NCI-H187 treated with DMSO at 0.1 percent for 48 hours (cell line): ENCODE measurements at regions not wholly inside any gene's neighbourhood (a gene's known extent, or its start where the extent isn't known, plus 50 kb on each side); places are given as distances from the start of the nearest gene placed in this dataset.
"Not testable (repeated sequence)": the region's sequence is repeated elsewhere in the genome, so short reads cannot be mapped to it uniquely, and the experiment has no call there.

Experiments used
- DNase-seq: peaks from one replicate; lab custom pipeline; 2025; lab: John Stamatoyannopoulos, UW

DNA sequence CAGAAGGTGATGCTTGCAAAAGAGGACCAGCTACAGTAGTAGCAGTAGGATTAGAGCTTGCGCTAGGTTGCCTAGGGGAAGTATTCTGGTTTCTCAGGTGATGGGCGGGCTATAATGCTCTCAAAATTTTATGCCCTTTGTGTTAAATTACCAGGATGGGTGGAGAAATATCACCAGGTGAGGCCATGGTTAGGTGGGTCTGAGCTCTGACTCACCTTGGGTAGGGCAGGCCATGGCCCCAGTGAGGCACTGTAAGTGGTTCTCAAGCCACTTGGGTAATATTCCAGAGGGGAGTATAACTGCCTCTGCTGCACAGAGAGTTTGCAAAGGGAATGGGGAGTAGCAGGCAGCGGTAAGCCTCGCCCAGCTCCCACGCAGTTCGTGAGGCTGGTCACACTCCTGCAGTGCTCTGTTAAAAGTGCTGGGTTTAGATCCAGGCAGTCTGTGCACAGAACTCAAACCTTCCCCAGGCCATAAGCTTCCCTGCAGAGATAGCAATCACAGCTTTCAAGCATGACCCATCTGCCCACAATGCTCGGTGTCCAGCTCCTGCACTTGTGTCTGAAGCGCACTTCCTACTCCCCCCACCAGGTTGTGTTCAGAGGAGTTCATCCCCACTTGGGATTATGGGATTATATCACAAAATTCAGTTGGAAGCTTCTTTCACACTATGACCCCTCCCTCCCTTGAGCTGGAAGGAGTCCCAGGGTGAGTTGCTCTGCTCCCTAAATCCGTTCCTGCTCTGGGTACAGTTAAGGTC lies 575.0 kb downstream of the CHSY3 start:
- DNase-seq = no peak

DNA sequence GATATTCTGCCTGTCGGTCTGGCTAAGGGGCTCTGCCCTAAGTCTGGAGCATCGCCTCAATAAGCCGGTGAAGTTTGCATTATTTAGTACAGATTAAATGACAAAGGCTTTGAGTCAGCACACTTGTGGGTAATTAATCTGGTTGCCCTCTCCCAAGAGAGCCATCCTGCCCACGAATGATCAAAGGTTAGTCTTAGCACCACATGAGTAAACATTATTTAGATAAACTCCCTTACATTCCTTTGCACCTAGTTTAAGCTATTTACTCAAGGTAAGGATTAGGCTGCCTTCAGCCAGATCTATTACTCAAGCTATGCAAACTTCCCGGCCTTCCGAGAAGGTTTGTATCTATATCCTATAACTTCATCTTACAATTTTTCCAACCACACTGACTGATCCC lies 572.1 kb downstream of the CHSY3 start:
- no peak for DNase-seq

DNA sequence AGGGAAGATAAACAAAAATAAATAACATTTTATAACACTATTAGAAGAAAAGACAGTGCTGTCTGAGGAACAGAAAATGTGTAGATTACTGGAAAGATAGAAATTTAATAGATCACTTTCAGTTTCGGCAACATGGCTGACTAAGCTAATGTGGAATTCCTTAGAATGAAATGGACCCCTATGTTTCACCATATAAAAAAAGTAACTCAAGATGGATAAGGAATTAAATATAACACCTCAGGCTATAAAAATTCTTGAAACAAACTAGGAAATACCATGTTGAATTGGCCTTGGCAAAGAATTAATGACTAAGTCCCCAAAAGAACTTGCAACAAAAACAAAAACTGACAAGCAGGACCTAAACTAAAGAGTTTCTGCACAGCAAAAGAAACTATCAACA lies 558.3 kb downstream of the CHSY3 start:
- no peak for DNase-seq

DNA sequence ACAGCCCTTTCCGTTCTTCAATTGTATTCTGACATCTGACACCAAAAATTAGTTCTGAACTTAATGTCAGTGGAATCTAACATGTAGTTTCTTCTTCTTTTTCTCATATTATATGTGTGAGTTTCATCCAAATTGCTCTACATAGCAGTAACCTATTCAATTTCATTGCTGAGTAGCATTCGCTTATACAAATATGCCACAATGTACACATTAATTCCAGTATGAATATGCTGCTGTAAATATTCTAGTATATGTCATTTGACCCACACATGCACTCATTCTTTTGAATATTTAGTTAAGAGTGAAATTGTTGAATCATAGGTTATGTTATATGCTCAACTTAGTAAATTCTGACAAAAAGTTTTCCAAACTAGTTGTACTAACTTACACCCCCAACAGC lies 550.9 kb downstream of the CHSY3 start:
- DNase-seq = no peak

DNA sequence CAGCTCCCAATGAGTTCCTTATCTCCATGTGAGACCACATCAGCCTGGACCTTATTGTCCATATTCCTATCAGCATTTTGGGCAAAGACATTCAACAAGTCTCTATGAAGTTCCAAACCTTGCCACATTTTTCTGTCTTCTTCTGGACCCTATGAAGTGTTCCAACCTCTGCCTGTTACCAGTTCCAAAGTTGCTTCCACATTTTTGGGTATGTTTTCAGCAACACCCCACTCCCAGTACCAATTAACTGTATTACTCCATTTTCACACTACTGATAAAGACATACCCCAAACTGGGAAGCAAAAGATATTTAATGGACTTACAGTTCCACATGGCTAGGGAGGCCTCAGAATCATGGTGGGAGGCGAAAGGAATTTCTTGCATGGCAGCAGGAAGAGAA lies 548.5 kb downstream of the CHSY3 start:
- DNase-seq = no peak

DNA sequence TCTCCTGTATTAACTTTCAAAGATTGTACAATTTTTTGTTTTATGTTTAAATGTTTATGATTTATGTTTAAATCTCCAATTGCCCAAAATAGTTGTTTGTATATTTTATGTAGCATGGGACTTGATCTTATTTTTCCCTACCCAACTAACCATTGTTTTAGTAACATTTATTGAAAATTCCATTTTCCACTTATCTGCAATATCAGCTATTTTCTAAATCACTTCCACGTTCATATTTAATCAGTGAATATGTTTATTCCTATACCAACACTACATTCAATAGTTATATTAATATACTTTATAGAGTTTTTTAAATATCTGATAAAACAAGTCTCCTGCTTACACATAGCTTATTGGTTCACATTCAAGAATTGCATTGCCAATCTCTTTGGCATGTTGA lies 532.2 kb downstream of the CHSY3 start:
- DNase-seq = no peak

DNA sequence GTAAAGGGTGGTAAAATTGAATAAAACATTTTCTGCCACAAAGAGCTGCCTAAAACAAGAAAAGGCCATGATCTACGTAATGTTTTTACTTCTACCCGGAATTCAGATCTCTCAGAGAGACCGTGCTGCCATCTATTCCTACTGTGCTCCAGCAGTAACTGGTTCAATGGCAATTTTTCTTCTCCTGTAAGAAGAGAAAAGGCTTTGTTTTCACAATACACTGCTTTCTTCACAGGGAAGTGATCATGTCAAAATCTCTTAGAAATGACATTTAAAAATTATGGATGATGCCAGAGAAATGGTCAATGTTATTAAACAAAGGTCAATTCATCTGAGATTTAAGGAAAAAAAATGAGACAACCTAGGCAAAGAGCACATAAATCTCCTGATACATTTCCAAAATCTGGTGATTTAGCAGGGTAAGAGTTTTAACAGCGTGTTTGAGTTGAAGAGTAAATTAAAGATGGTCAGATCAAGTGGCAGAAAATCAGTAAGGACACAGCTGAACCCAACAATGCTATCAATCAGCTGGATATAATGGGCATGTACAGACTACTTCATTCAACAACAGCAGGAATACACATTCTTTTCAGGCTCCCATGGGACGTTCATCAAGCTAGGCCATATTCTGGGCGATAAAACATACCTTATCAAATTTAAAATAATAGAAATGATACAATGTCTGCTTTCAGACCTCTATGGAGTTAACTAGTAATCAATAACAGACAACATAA lies 523.1 kb downstream of the CHSY3 start:
- no peak for DNase-seq

DNA sequence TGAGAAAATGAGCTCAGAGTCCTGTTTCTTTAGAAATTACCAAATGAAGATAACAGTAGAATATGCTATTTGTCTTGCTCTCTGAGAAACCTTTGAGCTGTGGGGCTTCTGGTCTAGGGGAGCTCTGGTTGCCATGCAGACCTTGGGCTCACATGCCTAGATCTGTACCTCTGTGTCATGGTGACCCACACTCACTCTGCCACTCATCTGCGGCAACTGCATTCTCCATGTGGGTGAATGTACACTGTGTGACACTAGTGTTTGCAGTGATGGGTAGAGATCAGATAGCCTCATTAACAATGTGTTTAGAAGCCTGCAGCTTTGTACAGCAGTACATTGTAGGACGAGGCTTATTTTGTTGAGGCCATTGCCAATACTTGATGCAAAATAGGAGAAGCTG lies 521.2 kb downstream of the CHSY3 start:
- DNase-seq = no peak

DNA sequence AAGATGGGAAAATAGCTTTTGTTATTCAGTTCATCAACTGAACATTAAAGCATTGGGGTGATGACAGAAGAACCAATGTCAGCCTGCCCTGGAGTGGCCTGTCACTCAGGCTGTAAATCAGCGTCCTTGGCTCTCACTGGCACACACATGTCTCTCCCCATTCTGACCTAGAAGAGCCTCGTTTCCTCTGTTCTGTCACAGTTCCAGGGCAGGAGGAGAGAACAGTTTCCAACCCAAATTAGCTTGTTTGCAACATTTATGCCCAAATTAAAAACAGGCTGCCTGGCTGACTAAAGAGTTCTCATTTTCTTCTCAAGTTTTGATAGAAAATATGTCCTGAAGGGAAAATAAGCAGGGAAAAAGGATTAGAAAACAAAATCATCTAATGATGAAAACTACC lies 520.1 kb downstream of the CHSY3 start:
- DNase-seq = no peak

DNA sequence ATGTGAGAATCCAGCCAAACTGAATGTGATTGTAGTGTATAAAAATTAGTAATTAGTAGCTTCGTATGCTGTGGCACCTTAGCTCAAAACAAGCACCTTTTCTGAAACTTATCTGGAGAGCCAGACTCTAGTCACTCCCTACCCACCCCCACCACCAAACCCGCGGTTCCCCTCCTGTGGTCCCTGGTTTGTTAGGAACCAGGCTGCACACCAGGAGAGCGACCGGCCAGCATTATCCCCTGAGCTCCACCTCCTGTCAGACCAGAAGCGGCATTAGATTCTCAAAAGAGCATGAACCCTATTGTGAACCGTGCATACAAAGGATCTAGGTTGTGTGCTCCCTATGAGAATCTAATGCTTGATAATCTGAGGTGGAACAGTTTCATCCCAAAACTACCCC lies 498.6 kb downstream of the CHSY3 start:
- no peak for DNase-seq

DNA sequence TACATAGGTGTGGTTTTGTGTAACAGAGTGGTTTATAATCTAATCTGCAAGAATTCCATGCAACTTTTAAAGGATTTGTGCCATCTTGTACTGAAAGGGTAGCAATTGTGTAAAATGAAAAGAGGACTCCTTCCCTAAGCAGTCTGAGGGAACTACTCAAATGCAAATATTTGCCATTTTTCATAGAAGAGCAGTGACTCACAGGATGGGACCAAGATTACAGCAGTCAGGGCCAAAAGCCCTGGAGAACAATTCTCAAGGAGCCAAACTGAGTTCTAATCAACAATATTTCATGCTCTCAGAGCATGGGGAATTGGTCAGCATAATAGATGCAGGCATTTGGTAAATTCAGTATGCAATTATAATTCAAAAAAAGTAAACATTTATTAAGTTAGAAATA lies 495.8 kb downstream of the CHSY3 start:
- DNase-seq = no peak

DNA sequence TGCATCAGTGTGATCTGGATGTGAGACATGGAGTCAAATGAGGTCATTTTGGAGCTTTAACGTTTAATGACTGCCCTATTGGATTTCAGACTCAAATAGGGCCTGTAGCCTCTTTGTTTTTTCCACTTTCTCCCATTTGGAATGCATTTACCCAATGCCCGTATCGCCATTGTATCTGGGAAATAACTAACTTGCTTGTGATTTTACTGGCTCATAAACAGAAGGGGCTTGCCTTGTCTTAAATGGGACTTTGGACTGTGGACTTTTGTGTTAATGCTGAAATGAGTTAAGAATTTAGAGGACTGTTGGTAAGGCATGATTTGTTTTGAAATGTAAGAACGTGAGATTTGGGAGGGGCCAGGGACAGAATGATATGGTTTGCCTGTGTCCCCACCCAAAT lies 494.6 kb downstream of the CHSY3 start:
- no peak for DNase-seq

DNA sequence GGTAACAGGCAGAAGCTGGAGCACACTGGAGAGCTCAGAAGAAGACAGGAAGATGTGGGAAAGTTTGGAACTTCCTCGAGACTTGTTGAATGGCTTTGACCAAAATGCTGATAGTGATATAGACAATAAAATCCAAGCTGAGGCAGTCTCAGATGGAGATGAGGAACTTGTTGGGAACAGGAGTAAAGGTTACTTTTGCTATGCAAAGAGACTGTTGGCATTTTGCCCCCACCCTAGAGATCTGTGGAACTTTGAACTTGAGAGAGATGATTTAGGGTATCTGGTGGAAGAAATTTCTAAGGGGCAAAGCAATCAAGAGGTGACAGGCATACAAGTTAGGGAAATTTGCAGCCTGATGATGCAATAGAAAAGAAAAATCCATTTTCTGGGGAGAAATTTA lies 493.5 kb downstream of the CHSY3 start:
- not testable (repeated sequence) for DNase-seq

DNA sequence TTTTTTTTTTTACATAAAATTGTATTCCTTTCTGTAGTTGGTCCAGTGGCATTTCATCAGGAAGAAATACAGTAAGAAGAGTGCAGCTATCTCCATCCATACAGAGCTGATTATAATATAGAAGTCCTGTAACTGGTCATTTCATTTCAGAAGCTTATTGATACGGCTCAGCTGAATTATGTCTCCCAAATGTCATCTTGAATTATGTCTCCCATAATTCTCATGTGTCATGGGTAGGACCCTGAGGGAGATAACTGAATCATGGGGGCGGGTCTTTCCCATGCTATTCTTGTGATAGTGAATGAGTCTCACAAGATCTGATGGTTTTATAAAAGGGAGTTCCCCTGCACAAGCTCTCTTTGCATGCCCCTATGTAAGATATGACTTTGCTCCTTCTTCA lies 492.9 kb downstream of the CHSY3 start:
- DNase-seq = no peak

DNA sequence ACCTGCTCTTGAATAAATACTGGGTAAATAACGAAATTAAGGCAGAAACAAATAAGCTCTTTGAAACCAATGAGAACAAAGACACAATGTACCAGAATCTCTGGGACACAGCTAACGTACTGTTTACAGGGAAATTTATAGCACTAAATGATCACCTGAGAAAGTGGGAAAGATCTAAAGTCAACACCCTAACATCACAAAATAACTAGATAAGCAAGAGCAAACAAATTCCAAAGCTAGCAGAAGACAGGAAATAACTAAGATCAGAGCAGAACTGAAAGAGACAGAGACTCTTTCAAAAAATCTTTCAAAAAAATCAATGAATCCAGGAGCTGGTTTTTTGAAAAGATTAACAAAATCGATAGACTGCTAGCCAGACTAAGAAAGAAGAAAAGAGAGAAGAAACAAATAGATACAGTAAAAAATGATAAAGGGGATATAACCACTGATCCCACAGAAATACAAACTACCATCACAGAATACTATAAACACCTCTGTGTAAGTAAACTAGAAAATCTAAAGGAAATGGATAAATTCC lies 487.5 kb downstream of the CHSY3 start:
- DNase-seq = not testable (repeated sequence)

DNA sequence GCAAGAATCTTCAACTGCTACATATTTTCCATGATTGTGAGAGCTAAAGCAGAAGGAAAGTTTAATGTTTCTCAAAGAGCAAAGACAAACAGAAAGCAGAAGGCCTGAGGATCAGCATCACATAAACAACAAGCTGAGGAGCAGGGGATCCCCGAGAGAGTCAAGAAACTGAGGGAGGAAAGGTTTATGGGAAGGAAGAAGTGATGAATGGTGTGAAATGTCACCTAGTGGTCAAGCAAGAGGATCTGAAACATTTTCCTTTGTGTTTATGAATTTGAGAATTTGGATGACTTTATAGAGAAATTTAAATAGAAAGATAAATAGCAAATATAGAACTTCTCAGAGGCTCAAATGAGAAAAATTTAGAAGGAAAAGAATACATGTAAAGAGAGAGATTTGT lies 481.9 kb downstream of the CHSY3 start:
- no peak for DNase-seq

DNA sequence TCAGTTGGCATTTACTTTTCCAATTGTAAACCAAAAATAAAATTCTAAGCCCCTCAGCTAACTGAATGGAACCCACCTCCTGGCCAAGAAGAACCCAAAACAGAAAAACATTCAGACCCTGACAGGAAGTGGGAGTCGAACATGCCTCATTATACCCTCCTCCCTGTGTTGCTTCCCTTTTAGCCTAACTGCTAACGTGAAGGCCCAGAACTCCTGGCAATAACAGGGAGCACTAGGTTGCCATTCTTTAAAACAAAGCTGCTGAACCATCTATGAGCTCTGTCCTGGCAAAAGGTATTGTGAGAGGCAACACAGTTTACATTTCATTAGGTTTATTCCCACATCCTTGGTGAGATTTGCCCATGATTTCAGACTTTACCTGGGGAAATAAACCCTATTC lies 481.4 kb downstream of the CHSY3 start:
- no peak for DNase-seq

DNA sequence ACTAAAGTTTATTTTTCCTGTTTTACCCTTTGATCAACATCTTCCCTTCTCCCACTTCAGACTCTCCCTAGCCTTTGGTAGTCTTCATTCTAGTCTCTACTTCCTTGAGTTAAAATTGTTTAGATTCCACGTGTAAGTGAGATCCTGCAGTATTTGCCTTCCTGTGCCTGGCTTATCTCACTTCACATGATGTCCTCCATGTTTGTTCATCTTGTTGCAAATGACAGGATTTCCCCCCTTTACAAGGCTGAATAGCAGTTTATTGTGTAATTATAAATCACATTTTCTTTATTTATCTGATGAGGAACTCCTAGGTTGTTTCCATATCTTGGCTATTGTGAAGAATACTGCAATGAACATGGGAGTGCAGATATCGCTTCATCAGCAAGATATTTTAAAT lies 461.7 kb downstream of the CHSY3 start:
- DNase-seq = no peak

DNA sequence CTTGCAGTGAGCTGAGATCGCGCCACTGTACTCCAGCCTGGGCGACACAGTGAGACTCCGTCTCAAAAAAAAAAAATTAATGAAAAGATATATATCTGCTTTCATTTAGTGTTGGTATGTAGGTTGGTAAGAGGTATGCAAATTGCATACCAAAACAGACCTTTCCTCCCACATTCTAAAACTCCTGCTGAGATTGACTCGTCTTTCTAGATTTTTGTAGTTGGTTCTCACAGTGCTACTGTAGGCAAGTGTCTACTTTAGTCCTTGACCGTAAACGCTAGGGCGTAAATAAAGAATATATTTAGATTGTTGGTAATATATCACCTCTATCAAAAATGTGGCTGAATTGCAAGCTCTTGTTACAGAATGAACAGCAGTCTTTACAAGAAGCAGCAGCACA lies 445.9 kb downstream of the CHSY3 start:
- no peak for DNase-seq

DNA sequence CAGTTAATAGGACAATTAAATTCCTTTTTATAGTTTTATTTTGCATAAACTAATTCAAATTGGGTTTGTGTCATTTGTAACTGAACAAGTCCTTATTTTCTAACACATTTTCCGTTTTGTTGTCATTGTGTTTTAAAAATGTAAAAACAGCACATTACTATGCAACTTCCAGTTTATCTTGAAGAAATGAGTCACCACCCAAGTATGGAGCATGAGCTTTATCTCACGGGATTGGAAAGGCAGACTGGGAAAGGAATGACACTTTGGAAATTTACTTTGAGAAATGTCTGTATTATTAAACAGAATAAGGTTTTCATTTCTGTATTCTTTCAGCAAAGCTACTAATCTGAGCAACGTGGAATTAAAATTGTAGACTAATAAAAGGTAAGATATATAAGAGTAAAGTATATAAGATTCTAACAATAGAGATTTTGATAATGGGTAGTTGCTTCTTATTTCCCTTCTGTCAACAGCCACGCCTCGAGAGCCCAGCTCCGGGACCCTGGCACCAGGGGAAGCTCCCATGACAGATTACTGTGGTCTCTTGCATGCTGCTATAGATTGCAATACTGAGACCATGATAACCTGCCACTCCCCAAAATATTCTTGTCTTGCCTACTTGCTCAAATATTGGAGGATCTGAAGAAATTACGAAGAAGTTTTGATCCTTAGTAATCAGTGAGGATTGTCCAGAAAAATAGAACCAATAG lies 433.1 kb downstream of the CHSY3 start:
- no peak for DNase-seq

DNA sequence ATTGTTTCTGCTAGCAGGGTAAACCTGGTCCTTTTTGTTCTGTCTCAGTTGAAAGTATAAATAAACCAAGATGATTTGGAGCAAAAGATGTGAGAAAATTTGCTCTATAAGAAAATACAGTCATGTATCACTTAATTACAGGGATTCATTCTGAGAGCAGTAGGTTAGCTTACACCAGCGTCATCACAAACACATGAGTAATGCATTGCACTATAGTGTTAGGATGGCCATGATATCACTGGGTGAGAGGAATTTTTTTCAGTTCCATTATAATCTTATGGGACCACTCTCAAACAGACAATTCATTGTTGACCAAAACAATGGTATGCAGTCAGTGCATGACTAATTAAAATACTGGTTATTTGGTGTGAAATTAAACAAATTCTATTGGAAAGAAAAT lies 430.9 kb downstream of the CHSY3 start:
- no peak for DNase-seq

DNA sequence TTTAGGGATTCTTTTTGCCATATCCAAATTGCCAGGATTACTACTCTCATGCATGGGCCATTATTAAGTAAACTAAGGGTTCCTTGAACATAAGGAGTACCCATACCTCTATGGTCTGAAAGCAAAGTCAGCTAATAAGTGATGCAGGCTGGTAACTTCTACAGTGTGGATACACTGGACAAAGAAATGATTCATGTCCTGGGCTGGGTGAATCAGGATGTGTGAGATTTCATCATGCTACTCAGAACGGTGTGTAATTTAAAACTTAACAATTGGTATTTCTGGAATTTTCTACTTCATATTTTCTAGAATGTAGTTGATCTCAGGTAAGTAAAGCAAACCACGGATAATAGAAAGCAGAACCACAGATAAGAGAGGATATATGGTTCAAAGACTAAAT lies 428.8 kb downstream of the CHSY3 start:
- no peak for DNase-seq

DNA sequence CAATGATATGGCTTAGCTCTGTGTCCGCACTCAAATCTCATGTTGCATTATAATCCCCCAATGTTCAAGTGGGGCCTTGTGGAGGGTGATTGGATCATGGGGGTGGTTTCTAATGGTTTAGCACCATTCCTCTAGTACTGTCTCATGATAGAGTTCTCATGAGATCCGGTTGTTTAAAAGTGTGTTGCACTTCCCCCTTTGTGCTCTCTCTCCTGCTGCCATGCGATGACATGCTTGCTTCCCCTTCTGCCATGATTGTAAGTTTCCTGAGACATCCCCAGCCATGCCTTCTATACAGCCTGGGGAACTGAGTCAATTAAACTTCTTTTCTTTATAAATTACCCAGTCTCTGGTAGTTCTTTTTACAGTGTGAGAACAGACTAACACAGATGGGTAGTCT lies 427.1 kb downstream of the CHSY3 start:
- no peak for DNase-seq
